Testis (tissue), 2 donors: ENCODE measurements at regions not wholly inside any gene's neighbourhood (a gene's known extent, or its start where the extent isn't known, plus 50 kb on each side); places are given as distances from the start of the nearest gene placed in this dataset.

Experiments used
- CTCF ChIP-seq, 3 experiments: fragments of 450-650 bp in 2 of 3; fragments of 200-600 bp in 1 of 3; sonication (generic) in 1 of 3; IDR thresholded peaks; one replicate each; pipeline ENCODE4 v1.5.1; 2016 to 2019; ENCODE audit warnings: antibody characterized with exemption in 3 of 3, mild to moderate bottlenecking in 2 of 3, moderate library complexity in 1 of 3
- POLR2A ChIP-seq: fragments of 450-650 bp; IDR thresholded peaks from one replicate; pipeline ENCODE4 v1.6.1; 2017; ENCODE audit warnings: antibody characterized with exemption, mild to moderate bottlenecking, moderate library complexity

- TF ChIP-seq CTCF (IDR thresholded peaks at IDR 0.05), result no peak
- no peak for TF ChIP-seq POLR2A
Observed at GRCh38 chr17:52824542-52824941, 666.0 kb upstream of the CA10 start.
